ENCODE measurements at regions not wholly inside any gene's neighbourhood (a gene's known extent, or its start where the extent isn't known, plus 50 kb on each side); places are given as distances from the start of the nearest gene placed in this dataset.
A peak's percentile ranks its signal among the peaks of the same experiment; 100 is the strongest.
"Not testable (repeated sequence)": the region's sequence is repeated elsewhere in the genome, so short reads cannot be mapped to it uniquely, and the experiment has no call there.

- H3K4me1 ChIP-seq = peaks cover 30% of the 10 kb centered on the region
- WGBS, 3 donors = 42 to 57% (median 56%) methylated on average over 2 of the region's 2 CpGs
- no peaks in the 10 kb centered on the region for H3K27me3 ChIP-seq (ENCODE audit: insufficient read depth in 3 of 3, low read length in 2 of 3)
- intact Hi-C loops (cut with DNase I) = loop anchor here (5.0 to 10.0 kb wide), 4 partner anchors 90 to 412 kb away; no protein-coding TSS in a partner anchor
- H3K27ac ChIP-seq = no peak overlapping the region
- H3K4me3 ChIP-seq = no peak overlapping the region
- DNase-seq (no peak), ATAC-seq (no peak)
- no peak for TF ChIP-seq CTCF (IDR thresholded peaks at IDR 0.05)
- H3K36me3 ChIP-seq (ENCODE audit: insufficient read depth in 1 of 2, low read depth in 1 of 2) = no peaks in the 10 kb centered on the region
- H3K9me3 ChIP-seq = no peaks in the 10 kb centered on the region
These were observed 165.3 kb upstream of the TBL1XR1 start for GRCh38 chr3:177362626-177363025.

GRCh38 chr3:177364236-177364635, 167.0 kb upstream of the TBL1XR1 start:
- intact Hi-C loops (cut with DNase I) = loop anchor here (5.0 to 10.0 kb wide), 4 partner anchors 88 to 411 kb away; no protein-coding TSS in a partner anchor
- no peaks in the 10 kb centered on the region for H3K27me3 ChIP-seq (ENCODE audit: insufficient read depth in 3 of 3, low read length in 2 of 3)
- H3K36me3 ChIP-seq (ENCODE audit: insufficient read depth in 1 of 2, low read depth in 1 of 2) = no peaks in the 10 kb centered on the region
- TF ChIP-seq CTCF (IDR thresholded peaks at IDR 0.05) = no peak
- no peaks in the 10 kb centered on the region for H3K9me3 ChIP-seq
- no peak overlapping the region for H3K27ac ChIP-seq
- no peak for ATAC-seq
- no peak overlapping the region for H3K4me3 ChIP-seq
- peaks cover 14% of the 10 kb centered on the region for H3K4me1 ChIP-seq
- DNase-seq = no peak
- WGBS, 3 donors = 90 to 99% (median 93%) methylated on average over 4 of the region's 4 CpGs

DNA sequence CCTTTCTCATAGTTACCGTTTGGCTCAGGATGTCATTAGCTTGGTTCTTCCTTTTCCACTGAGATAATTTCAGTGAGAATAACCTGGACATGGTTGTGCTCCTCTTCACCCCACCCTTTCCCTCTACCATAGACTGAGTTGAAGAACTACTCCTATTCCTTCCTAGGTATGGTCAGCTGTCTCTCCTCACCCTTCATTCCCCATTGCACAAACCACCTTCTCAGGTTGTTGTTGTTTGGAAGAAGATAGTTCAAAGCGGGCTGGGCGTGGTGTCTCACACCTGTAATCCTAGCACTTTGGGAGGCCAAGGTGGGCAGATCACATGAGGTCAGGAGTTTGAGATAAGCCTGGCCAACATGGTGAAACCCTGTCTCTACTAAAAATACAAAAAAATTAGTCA, 168.0 kb upstream of the TBL1XR1 start:
- not testable (repeated sequence) for H3K27ac ChIP-seq; H3K4me3 ChIP-seq; H3K27me3 ChIP-seq (ENCODE audit: insufficient read depth in 3 of 3, low read length in 2 of 3); H3K9me3 ChIP-seq; H3K36me3 ChIP-seq (ENCODE audit: insufficient read depth in 1 of 2, low read depth in 1 of 2); DNase-seq; ATAC-seq
- H3K4me1 ChIP-seq = peaks cover 14% of the 10 kb centered on the region
- intact Hi-C loops (cut with DNase I) = loop anchor here (10.0 kb wide), 2 partner anchors 360 to 410 kb away; no protein-coding TSS in a partner anchor
- WGBS, 3 donors = 87 to 95% (median 89%) methylated on average over 3 of the region's 3 CpGs

- DNase-seq (no peak), ATAC-seq (no peak)
- WGBS, 3 donors = 88 to 93% (median 93%) methylated on average over 8 of the region's 8 CpGs
These were observed 170.5 kb upstream of the TBL1XR1 start for GRCh38 chr3:177367788-177368187.

GRCh38 chr3:177370246-177370822, 173.1 kb upstream of the TBL1XR1 start:
- intact Hi-C loops (cut with DNase I) = no loop called here
- H3K36me3 ChIP-seq (ENCODE audit: insufficient read depth in 1 of 2, low read depth in 1 of 2) = no peaks in the 10 kb centered on the region
- peak overlapping the region; percentile 19 for H3K27ac ChIP-seq
- no peaks in the 10 kb centered on the region for H3K27me3 ChIP-seq (ENCODE audit: insufficient read depth in 3 of 3, low read length in 2 of 3)
- H3K9me3 ChIP-seq = no peaks in the 10 kb centered on the region
- H3K4me3 ChIP-seq = no peak overlapping the region
- no peak for DNase-seq
- H3K4me1 ChIP-seq = peaks cover 17% of the 10 kb centered on the region
- peak in 2 of 4 donors; percentile 35 to 57 for ATAC-seq
- TF ChIP-seq CTCF (IDR thresholded peaks at IDR 0.05) = no peak
- 38 to 43% (median 42%) methylated on average over 3 of the region's 3 CpGs for WGBS, 3 donors

More at GRCh38 chr3:177367788-177368187, 170.5 kb upstream of the TBL1XR1 start:
- Histone ChIP-seq H3K4me1 (peaks cover 17% of the 10 kb centered on the region), H3K27ac (no peak overlapping the region), H3K36me3 (ENCODE audit: insufficient read depth in 1 of 2, low read depth in 1 of 2) (no peaks in the 10 kb centered on the region), H3K27me3 (ENCODE audit: insufficient read depth in 3 of 3, low read length in 2 of 3) (no peaks in the 10 kb centered on the region), H3K9me3 (no peaks in the 10 kb centered on the region), H3K4me3 (no peak overlapping the region)
- TF ChIP-seq CTCF (IDR thresholded peaks at IDR 0.05) = no peak
- intact Hi-C loops (cut with DNase I) = loop anchor here (10.0 kb wide), 2 partner anchors 357 to 407 kb away; no protein-coding TSS in a partner anchor
